NCI-H82 treated with DMSO at 0.1 percent for 48 hours (cell line): ENCODE measurements at regions not wholly inside any gene's neighbourhood (a gene's known extent, or its start where the extent isn't known, plus 50 kb on each side); places are given as distances from the start of the nearest gene placed in this dataset.

Source experiments
- DNase-seq: peaks from one replicate; lab custom pipeline; 2025; ENCODE audit not compliant: unreplicated experiment; lab: John Stamatoyannopoulos, UW

DNA sequence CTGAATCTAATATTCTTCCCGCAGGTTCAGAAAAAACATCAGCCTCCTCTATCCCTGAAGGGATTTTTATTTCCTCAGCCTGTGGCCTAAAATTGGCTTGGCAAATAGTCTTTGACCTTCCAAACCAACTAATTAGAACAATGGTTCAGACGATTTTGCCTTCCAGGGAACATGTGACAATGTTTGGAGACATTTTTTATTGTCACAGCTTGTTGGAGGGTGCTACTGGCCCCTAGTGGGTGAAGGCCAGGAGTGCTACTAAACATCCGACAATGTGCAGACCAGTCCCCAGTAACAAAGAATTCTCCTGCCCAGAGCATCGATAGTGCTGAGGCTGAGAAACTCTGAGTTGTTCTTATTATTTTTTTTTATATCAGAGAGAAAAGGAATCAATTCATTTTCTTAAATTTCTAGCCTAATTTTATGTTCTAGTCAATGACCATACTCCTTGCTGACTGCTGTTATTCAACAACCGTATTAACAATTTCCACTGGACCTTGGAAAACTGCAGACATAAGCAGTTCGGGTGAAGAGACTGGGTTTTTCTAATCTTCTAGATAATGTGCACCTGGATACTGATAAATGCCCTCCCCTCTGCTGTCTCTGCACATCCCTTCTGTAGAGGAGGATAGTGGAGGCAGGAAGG, 280.7 kb downstream of the LMX1A start:
- DNase-seq, result peak; percentile 23

DNA sequence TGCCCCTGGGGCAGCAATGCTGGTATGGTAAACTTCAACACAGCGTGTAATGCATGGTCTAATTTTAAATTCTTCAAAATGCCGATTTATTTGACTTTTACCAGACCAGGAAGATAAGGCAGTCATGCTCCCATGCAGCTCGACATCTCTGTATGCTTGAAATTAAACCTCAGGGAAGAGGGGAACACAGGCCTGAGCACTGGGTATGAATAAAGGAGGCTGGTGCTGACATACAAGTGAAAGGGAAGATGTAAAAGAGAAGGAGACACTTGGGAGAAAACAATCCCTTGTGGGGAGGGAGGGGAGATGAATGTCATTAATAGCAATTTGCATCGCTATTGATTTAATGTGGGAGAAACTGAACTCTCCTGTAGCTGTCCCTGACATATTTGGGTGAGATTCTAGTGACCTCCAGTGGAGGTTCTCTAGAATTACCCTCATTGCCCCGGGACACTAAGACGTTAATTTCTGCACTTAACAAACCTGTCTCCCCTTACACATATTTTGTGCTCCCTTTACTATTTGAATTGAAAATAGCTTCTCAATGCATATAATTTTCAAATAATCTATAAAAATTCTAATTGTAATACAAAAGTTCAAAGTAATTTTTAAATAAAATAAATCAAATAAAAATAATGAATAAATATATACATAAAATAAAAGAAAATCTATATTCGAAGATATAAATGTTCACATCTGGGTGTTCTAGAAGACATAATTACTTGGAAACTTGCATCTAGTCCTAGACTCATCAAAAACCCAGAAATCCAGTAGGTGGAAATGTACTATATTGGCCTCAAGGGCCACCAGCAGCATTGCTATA, 283.1 kb downstream of the LMX1A start:
- peak; percentile 42 for DNase-seq

GRCh38 chr1:165070675-165071074, 285.8 kb downstream of the LMX1A start:
- no peak for DNase-seq

GRCh38 chr1:165069829-165070228, 286.7 kb downstream of the LMX1A start:
- no peak for DNase-seq

- DNase-seq, result no peak
Observed at GRCh38 chr1:165068741-165069140, 287.8 kb downstream of the LMX1A start.

GRCh38 chr1:165067829-165068228, 288.7 kb downstream of the LMX1A start:
- no peak for DNase-seq

GRCh38 chr1:165063181-165063965, 293.1 kb downstream of the LMX1A start:
- DNase-seq, result no peak

GRCh38 chr1:165062346-165062745, 294.2 kb downstream of the LMX1A start:
- no peak for DNase-seq

GRCh38 chr1:165060285-165060793, 296.2 kb downstream of the LMX1A start:
- no peak for DNase-seq

DNA sequence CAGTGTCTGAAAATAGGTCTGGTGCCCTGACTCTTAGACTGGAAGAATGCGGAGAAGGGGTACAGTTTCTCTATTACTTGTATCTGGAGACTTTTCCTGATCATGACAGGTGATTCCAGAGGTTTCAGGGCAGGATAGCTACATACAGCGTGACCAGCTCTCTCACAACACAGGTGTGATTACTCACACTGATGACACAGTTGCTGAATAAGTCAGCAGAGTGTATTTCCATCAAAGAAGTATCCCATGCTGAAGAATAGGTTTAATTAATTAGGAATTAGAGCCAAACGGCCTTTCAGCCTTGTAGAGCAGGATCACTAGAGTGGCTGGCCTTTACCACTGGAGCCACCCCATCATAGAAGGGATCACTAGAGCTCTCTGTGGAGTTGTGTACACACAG, 298.6 kb downstream of the LMX1A start:
- DNase-seq, result no peak

DNA sequence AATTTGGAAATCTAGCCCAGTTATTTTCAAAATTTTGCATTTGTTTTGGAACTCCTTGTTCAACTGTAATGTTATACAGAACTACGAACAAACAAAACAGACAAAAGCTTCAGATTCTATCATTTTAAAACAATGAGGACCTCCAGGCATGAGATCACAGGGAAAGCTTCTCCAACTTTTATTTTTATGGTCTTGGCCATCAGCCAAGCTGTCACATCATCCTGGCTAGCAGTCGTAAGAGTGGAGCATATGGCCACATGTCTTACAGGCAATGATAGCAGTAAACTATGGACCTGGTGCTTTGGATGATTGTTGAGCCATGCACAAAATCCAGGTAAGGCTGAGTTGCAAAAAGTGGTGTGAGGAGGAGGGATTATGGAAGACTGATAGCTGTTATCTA, 299.6 kb downstream of the LMX1A start:
- no peak for DNase-seq

GRCh38 chr1:165055581-165055980, 300.9 kb downstream of the LMX1A start:
- no peak for DNase-seq

GRCh38 chr1:165054627-165055026, 301.9 kb downstream of the LMX1A start:
- no peak for DNase-seq

GRCh38 chr1:165053351-165053750, 303.2 kb downstream of the LMX1A start:
- no peak for DNase-seq

GRCh38 chr1:165052936-165053335, 303.6 kb downstream of the LMX1A start:
- no peak for DNase-seq

DNA sequence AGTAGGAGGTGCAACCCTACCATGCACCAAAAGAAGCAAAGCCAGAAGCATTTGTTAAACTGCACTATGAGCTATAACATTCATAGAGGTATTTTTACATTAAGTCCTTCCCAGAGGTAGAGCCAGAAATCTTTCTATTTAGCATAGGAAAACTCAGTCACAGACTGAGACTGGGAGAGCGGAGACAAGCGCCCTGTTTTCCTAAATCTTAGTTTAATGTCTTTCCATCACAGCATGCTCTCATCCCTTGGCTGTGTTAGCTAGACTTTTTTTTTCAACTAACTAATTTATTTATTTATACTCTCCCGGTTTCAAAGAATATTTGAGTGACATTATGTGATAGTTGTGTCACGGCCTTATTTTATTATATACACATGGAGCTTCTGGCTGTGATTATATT, 304.1 kb downstream of the LMX1A start:
- DNase-seq, result no peak

- no peak for DNase-seq
Observed at GRCh38 chr1:165050246-165050645, 306.3 kb downstream of the LMX1A start.

DNA sequence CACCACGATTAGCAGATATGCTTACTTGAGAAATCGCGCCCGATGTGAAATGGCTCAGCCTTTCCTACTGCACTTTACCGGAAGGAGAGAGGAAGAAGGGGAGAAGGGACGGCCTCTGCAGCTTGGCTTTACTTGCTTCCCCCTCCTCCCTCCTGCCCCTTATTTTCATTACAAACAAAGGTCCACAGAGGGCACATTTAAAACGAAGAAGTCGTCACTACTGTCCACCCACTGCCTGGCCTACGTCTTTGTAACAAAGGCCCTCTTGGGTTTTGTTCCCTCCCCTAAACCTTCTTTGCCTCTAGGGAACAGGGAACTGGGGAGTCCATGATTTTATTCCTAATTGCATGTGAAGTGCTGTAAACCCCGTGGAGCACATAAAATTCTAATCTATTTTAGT, 308.5 kb downstream of the LMX1A start:
- no peak for DNase-seq

DNA sequence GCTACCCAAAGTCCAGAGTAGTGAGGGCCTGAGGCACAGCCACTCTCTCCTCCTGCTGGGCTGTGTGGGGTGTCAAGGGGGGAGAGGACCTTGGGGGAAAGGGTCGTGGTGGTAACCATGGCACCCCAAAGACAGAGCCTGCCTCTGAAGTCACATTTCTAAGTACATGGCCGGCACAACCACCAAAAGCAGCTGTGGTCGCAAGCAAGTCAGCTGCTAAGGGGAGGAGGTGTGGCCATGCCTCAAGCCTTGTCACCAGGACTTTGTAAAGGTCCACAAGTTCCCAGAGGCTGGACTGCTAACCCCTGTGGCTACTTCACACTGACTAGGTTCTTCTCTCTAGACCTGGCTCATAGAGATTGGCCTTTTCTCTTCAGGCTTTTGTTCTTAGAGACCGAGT, 310.6 kb downstream of the LMX1A start:
- no peak for DNase-seq

DNA sequence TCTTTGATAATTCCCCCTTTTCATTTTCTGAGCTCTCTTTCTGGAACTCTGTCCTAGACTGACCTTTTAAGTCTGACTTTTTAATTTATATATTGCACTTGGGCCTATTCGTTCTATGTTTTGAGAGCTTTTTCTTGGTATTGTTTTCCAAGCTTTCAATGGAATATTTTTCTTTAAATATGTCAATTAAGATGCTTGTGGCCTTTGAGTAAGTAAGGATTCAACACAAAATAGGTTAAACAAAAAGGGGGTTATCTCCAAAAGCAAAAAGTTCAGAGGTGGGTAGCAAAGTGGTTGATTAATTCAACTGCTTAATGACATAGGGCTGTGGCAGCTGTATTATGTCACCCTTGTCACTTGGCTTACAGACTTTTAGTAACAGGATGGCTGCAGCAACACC, 315.9 kb downstream of the LMX1A start:
- DNase-seq, result no peak

DNA sequence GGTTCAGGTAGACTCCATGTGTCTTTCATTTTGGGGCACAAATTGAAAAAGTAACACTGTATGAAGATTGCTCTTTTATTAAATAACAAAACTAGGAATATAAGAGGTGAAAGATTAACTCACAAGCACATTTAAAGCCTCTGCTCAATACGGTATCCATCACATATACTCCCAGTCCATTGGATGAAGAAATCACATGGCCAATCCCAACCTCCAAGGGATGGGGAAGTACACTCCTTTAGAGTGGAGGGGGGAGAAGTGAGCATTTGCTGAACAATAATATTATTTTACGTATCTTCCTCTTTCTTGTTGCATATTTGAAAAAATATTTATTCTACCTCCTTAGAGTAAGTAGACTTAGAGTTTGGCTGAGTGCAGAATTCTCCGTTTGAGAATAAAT, 316.5 kb downstream of the LMX1A start:
- DNase-seq, result no peak

DNA sequence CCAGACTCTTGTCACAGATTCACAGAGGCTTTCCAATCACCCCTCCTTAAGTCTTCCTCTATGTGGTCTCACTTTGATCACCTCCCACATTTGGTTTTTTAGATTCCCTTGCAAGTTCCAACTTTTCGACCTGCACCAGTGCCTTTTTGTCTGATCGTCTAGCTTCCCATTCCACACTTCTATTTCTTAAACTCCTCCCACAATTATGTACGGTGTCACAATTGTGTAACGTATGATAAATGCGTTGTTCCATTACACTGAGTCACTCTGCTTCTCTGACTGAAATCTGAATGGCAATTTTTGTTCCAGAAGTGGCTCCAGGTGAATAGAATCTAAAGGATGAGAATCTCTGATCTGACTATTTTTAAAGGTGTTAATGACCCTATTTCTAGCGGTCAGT, 320.1 kb downstream of the LMX1A start:
- no peak for DNase-seq
